ENCODE measurements at regions not wholly inside any gene's neighbourhood (a gene's known extent, or its start where the extent isn't known, plus 50 kb on each side); places are given as distances from the start of the nearest gene placed in this dataset.

DNA sequence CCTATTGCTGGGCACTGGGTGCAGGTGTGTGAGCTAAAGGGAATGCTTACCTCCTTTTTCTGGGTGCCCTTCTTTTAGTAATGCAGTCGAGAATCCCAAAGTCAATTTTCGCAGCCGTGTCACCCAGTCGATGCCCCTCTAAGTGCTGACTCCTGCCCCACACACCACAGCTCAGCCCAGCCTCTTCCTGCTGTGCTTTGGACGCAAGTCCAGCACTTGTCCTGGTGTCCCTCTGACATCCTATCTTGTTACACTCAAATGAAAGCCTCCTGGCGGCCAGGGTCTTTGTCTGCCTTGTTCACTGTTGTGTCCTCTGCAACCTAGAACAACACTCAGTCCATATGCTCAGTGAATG lies 58.5 kb upstream of the RUNX3 start:
- TF ChIP-seq FOXP2 (optimal IDR thresholded peaks at IDR 0.05; ENCODE audit: control extremely low read depth, extremely low read length, insufficient read depth) (no peak), EZH2 (IDR thresholded peaks at IDR 0.05) (no peak), POLR2AphosphoS5 (IDR thresholded peaks at IDR 0.05; ENCODE audit: borderline replicate concordance, low read depth, low read length) (no peak)
